ENCODE measurements at regions not wholly inside any gene's neighbourhood (a gene's known extent, or its start where the extent isn't known, plus 50 kb on each side); places are given as distances from the start of the nearest gene placed in this dataset.

DNA sequence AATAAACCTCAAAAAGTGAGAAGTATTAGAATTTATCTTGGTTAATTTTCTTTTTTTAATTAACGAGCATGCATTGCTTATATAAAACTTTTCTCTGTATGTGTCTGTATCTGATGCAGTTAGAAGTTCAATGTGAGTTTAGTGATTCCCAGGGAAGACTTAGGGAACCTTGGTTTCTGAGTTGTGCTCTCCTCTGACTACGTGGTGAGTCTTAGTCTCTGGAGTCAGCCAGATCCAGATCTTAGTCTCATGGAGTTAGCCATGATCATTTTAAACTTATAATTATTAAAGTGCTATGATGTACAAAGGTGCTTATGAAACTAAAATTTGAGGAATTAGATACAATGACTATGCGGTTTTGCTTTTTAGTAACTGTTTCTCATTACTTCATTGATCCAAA lies 285.3 kb upstream of the DMRT1 start:
- peaks cover 4% of the 10 kb centered on the region for H3K27me3 Mint-ChIP-seq
- H3K4me1 Mint-ChIP-seq (ENCODE audit: low read depth) = peaks cover 8% of the 10 kb centered on the region
- H3K9me3 Mint-ChIP-seq = no peaks in the 10 kb centered on the region
- TF ChIP-seq, protein P1, sequence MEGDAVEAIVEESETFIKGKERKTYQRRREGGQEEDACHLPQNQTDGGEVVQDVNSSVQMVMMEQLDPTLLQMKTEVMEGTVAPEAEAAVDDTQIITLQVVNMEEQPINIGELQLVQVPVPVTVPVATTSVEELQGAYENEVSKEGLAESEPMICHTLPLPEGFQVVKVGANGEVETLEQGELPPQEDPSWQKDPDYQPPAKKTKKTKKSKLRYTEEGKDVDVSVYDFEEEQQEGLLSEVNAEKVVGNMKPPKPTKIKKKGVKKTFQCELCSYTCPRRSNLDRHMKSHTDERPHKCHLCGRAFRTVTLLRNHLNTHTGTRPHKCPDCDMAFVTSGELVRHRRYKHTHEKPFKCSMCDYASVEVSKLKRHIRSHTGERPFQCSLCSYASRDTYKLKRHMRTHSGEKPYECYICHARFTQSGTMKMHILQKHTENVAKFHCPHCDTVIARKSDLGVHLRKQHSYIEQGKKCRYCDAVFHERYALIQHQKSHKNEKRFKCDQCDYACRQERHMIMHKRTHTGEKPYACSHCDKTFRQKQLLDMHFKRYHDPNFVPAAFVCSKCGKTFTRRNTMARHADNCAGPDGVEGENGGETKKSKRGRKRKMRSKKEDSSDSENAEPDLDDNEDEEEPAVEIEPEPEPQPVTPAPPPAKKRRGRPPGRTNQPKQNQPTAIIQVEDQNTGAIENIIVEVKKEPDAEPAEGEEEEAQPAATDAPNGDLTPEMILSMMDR (IDR thresholded peaks at IDR 0.05) = no peak
- DNase-seq (no peak), ATAC-seq (no peak)
- no peaks in the 10 kb centered on the region for H3K36me3 Mint-ChIP-seq (ENCODE audit: low read depth)
- CTCF ChIA-PET = no interaction called here
- no peak overlapping the region for H3K27ac Mint-ChIP-seq
- intact Hi-C loops (cut with micrococcal nuclease) = no loop called here
- H3K4me3 Mint-ChIP-seq = no peak overlapping the region
- POLR2A ChIA-PET = no interaction called here

GRCh38 chr9:556675-557074 lies 284.8 kb upstream of the DMRT1 start:
- no peaks in the 10 kb centered on the region for H3K9me3 Mint-ChIP-seq
- TF ChIP-seq, protein P1 (IDR thresholded peaks at IDR 0.05) = no peak
- CTCF ChIA-PET = no interaction called here
- H3K36me3 Mint-ChIP-seq (ENCODE audit: low read depth) = no peaks in the 10 kb centered on the region
- H3K27ac Mint-ChIP-seq = no peak overlapping the region
- DNase-seq = no peak
- ATAC-seq = no peak
- peaks cover 4% of the 10 kb centered on the region for H3K27me3 Mint-ChIP-seq
- peaks cover 8% of the 10 kb centered on the region for H3K4me1 Mint-ChIP-seq (ENCODE audit: low read depth)
- POLR2A ChIA-PET = no interaction called here
- intact Hi-C loops (cut with micrococcal nuclease) = no loop called here
- H3K4me3 Mint-ChIP-seq = no peak overlapping the region

- H3K36me3 Mint-ChIP-seq (ENCODE audit: low read depth) = no peaks in the 10 kb centered on the region
- ChIA-PET CTCF (no interaction called here), POLR2A (no interaction called here)
- TF ChIP-seq, protein P1 (IDR thresholded peaks at IDR 0.05) = no peak
- DNase-seq = no peak
- H3K27ac Mint-ChIP-seq = no peak overlapping the region
- no peaks in the 10 kb centered on the region for H3K9me3 Mint-ChIP-seq
- H3K27me3 Mint-ChIP-seq = peaks cover 2% of the 10 kb centered on the region
- H3K4me1 Mint-ChIP-seq (ENCODE audit: low read depth) = peaks cover 8% of the 10 kb centered on the region
- H3K4me3 Mint-ChIP-seq = no peak overlapping the region
- no peak for ATAC-seq
- intact Hi-C loops (cut with micrococcal nuclease) = no loop called here
Observed at GRCh38 chr9:557601-558201, 283.8 kb upstream of the DMRT1 start.

DNA sequence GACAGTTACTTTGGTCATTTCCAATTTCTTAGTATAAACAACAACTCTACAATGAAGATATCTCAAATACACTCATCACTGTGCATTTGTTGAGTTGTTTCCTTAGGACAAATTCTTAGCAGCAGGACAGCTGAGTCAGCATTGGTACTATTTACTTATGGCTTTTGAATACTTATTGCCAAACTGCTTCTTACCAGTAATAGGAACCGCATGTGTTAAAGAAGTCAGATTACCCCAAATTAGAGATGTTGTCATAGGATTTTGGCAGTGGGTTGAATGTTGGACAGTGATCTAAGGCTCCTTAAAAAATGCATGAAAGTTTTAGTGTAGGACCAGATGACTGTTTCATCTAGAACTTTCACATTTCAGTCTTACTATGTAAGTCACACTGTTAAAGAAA lies 280.1 kb upstream of the DMRT1 start:
- ChIA-PET CTCF (no interaction called here), POLR2A (no interaction called here)
- TF ChIP-seq, protein P1 (IDR thresholded peaks at IDR 0.05) = no peak
- Mint-ChIP-seq H3K27me3 (peaks cover 2% of the 10 kb centered on the region), H3K4me1 (ENCODE audit: low read depth) (peaks cover 8% of the 10 kb centered on the region), H3K4me3 (no peak overlapping the region), H3K9me3 (no peaks in the 10 kb centered on the region), H3K27ac (no peak overlapping the region), H3K36me3 (ENCODE audit: low read depth) (peaks cover 8% of the 10 kb centered on the region)
- no peak for ATAC-seq
- no peak for DNase-seq
- intact Hi-C loops (cut with micrococcal nuclease) = no loop called here

GRCh38 chr9:563200-563599 lies 278.3 kb upstream of the DMRT1 start:
- TF ChIP-seq, protein P1 (IDR thresholded peaks at IDR 0.05) = no peak
- POLR2A ChIA-PET = no interaction called here
- ATAC-seq (no peak), DNase-seq (no peak)
- Mint-ChIP-seq H3K27me3 (peaks cover 1% of the 10 kb centered on the region), H3K27ac (no peak overlapping the region), H3K36me3 (ENCODE audit: low read depth) (peaks cover 8% of the 10 kb centered on the region), H3K4me1 (ENCODE audit: low read depth) (peaks cover 8% of the 10 kb centered on the region), H3K4me3 (no peak overlapping the region), H3K9me3 (no peaks in the 10 kb centered on the region)
- CTCF ChIA-PET = interaction anchor here (0.8 kb wide), 1 partner anchor 26 kb away, joined by 4 read pairs; no protein-coding TSS in a partner anchor
- intact Hi-C loops (cut with micrococcal nuclease) = no loop called here

Measured in activated CD8-positive, alpha-beta T cell treated with anti-CD3 and anti-CD28 coated beads for 36 hours (primary cell).